K562 (cell line): ENCODE measurements at regions not wholly inside any gene's neighbourhood (a gene's known extent, or its start where the extent isn't known, plus 50 kb on each side); places are given as distances from the start of the nearest gene placed in this dataset.
A peak's percentile ranks its signal among the peaks of the same experiment; 100 is the strongest.

Experiments used
- REST ChIP-seq, 2 experiments: fragments of 450-650 bp; formaldehyde crosslinking in 1 of 2; IDR thresholded peaks; 2 replicates each; pipeline versions ENCODE4 v1.4.0 to v1.6.1; 2014 to 2020; ENCODE audit warnings: mild to moderate bottlenecking in 2 of 2, borderline replicate concordance in 1 of 2, low read depth in 1 of 2
- SMC3 ChIP-seq: conservative IDR thresholded peaks from 2 replicates; pipeline ENCODE4 v1.6.1; 2011; ENCODE audit warnings: low read depth, low read length, improper control_type of control experiment; ENCODE audit not compliant: insufficient read depth

- peak; percentile 12; the same call in 1 of the 2 replicates for TF ChIP-seq REST (IDR thresholded peaks at IDR 0.05; ENCODE audit: borderline replicate concordance)
- TF ChIP-seq REST (CRISPR knock-in tag; IDR thresholded peaks at IDR 0.05; ENCODE audit: low read depth), result no peak
- TF ChIP-seq SMC3, result peak; percentile 40
- TF ChIP-seq, all 486 proteins: peak for 5
Measured at GRCh38 chr1:115545791-115546733, 95.7 kb upstream of the VANGL1 start (continued).
